GM20000 (cell line): ENCODE measurements at regions not wholly inside any gene's neighbourhood (a gene's known extent, or its start where the extent isn't known, plus 50 kb on each side); places are given as distances from the start of the nearest gene placed in this dataset.
"Not testable (repeated sequence)": the region's sequence is repeated elsewhere in the genome, so short reads cannot be mapped to it uniquely, and the experiment has no call there.

ENCODE experiments used
- DNase-seq: peaks from one replicate; pipeline ENCODE4 v3.0.0; 2012; ENCODE audit warnings: low spot score
- CTCF ChIP-seq: IDR thresholded peaks from 2 replicates; pipeline ENCODE4 v1.5.1; 2012; ENCODE audit warnings: mild to moderate bottlenecking, control low read depth; ENCODE audit errors: extremely low read depth, missing control alignments

- no peak for DNase-seq
- no peak for TF ChIP-seq CTCF
Measured at GRCh38 chr17:63193827-63194226, 227.8 kb downstream of the TANC2 start.

- no peak for TF ChIP-seq CTCF
- DNase-seq, result peak; percentile 22
Measured at GRCh38 chr17:63196772-63197335, 230.8 kb downstream of the TANC2 start.

GRCh38 chr17:63203652-63204051 lies 237.6 kb downstream of the TANC2 start:
- TF ChIP-seq CTCF, result no peak
- DNase-seq, result no peak

- TF ChIP-seq CTCF, result no peak
- no peak for DNase-seq
Measured at GRCh38 chr17:63221939-63222338, 224.2 kb downstream of the CYB561 start.

- DNase-seq, result no peak
Measured at GRCh38 chr17:63222655-63223054, 223.5 kb downstream of the CYB561 start.

GRCh38 chr17:63223212-63223911 lies 222.7 kb downstream of the CYB561 start:
- DNase-seq, result no peak
- TF ChIP-seq CTCF, result no peak

More at GRCh38 chr17:63222655-63223054, 223.5 kb downstream of the CYB561 start:
- no peak for TF ChIP-seq CTCF

GRCh38 chr17:63224644-63225043 lies 221.5 kb downstream of the CYB561 start:
- TF ChIP-seq CTCF, result no peak
- no peak for DNase-seq

GRCh38 chr17:63226720-63227119 lies 219.4 kb downstream of the CYB561 start:
- not testable (repeated sequence) for DNase-seq

GRCh38 chr17:63231015-63231620 lies 215.0 kb downstream of the CYB561 start:
- DNase-seq, result not testable (repeated sequence)
